Tongue (tissue), 1 donor: ENCODE measurements at regions not wholly inside any gene's neighbourhood (a gene's known extent, or its start where the extent isn't known, plus 50 kb on each side); places are given as distances from the start of the nearest gene placed in this dataset.
"Not testable (repeated sequence)": the region's sequence is repeated elsewhere in the genome, so short reads cannot be mapped to it uniquely, and the experiment has no call there.

Experiments used
- DNase-seq: peaks from one replicate; pipeline ENCODE4 v3.0.0-alpha.2; 2015

DNA sequence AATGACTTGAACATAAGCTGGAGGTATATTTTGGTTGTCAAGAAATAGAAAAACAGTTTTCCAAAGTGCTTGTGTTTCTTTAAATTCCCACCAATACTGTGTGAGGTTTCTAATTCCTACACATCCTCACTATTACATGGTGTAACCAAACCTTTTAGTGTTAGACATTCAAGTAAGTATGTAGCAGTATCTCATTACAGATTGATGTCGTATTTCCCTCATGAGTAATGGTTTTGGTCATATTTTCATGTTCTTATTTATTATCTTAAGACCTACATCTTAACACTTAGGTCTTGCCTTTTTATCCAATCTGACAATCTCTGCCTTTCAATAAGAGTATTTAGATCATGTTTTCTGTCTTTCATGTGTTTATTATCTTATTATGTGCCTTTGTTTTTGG lies 253.7 kb upstream of the ANXA10 start:
- no peak for DNase-seq

DNA sequence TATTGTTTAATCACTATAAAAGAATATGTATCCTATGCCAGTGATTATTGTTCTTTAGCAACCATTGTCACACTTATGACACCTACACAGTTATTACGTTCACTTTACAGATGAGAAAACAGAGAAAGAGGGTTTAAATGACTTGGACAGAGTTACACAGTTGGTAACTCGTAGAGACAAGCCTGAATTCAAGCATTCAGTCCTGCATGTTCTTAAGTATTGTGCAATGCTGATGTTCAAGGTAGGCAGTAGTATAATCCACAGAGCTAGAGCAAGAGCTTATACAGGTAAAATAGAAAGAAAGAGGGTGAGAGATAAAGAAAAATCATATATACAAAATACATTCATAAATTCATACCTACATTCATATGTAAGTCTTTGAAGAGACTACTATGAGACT lies 249.8 kb upstream of the ANXA10 start:
- DNase-seq, result no peak

DNA sequence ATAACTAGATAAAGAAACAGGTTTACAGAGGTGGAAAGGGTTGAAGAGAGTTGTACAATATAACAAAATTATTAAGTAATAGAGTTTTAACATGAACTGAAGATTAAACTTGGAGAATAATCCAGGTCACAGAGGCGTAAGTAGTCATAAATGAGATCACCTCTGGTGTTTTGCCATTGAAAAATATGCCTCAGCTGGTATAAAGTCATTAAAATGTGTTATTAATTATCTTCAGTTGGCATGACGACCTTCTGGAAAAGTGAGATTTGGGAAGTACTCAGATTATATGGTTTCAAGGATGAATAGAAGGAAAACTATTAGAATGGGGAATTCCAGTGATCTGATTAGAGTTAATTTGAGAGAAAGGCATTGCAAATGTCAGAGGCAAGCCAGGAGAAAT lies 237.5 kb upstream of the ANXA10 start:
- no peak for DNase-seq

DNA sequence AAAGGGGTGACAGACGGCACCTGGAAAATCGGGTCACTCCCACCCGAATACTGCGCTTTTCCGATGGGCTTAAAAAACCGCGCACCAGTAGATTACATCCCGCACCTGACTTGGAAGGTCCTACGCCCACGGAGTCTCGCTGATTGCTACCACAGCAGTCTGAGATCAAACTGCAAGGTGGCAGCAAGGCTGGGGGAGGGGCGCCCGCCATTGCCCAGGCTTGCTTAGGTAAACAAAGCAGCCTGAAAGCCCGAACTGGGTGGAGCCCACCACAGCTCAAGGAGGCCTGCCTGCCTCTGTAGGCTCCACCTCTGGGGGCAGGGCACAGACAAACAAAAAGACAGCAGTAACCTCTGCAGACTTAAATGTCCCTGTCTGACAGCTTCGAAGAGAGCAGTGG lies 234.2 kb upstream of the ANXA10 start:
- DNase-seq, result not testable (repeated sequence)

DNA sequence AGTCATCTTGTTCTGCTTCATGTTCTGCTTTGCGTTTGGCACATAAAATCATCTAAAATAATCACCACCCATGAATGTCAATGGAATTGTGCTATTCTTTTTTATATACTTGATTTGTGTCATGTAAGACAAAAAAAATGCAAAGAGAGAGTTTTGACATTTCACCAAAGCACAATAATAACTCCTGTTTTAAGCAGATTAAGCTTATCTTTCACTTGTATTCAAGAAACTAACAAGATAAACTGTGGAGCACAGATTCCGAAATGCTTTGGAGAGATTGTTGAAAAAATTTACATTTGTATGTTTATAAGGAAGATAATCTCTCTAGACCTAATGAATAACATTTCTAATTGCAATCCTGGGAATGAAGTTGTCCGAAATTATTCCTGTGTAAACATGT lies 225.1 kb upstream of the ANXA10 start:
- DNase-seq, result no peak

DNA sequence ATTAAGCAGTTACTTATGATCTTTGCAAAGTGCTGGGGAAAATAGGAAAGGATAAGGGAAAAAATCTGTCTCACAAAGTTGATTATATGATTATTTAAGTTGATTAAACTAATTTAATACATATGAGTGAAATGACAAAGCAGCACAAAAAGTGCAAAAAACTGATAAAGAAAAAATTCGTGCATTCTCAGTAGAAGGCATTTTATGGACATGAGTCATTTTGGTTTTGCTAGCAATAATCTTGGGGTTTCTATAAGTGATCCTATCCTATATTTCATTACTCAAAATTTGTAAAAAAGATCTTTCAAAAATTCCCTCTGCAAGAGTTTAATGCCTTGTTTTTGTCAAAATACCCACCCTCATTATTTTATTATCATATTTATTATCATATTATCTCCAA lies 224.2 kb upstream of the ANXA10 start:
- DNase-seq, result no peak

DNA sequence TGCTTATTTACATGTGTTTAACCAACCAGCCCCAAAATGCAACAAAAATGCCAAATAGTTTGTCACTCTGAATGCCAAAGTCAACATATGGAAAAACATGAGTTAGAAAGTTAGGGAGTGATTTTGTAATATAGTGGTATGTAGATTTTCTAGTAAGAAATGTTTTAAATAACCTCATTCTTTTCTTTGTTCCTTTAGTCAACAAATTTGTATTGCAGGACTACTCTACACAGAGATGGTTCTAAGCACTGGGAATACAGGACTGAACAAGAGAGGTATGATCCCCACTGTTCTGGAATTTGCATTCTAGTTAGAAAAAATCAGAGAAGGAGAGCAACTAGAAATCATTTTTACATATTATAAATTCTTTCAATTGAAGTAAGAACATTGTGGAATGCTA lies 218.8 kb upstream of the ANXA10 start:
- DNase-seq, result no peak

DNA sequence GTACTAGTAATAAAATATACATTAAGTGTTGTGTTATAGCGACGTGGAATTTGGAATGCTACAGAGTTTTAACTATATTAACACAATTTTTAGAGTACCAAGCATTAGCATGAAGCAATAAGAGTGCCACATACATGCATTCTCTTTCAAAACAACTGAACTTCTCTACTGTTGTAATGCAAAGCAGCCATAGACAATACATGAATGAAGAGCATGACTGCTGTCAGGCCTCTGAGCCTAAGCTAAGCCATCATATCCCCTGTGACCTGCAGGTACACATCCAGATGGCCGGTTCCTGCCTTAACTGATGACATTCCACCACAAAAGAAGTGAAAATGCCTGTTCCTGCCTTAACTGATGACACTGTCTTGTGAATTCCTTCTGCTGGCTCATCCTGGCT lies 216.2 kb upstream of the ANXA10 start:
- DNase-seq, result not testable (repeated sequence)

DNA sequence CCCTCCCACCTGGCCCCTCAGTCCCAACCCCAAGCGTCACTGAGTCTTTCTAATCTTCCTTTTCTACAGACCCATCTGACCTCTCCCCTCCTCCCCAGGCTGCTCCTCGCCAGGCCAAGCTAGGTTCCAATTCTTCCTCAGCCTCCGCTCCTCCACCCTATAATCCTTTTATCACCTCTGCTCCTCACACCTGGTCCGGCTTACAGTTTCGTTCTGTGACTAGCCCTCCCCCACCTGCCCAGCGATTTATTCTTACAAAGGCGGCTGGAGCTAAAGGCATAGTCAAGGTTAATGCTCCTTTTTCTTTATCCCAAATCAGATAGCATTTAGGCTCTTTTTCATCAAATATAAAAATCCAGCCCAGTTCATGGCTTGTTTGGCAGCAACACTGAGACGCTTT lies 214.5 kb upstream of the ANXA10 start:
- DNase-seq, result not testable (repeated sequence)

DNA sequence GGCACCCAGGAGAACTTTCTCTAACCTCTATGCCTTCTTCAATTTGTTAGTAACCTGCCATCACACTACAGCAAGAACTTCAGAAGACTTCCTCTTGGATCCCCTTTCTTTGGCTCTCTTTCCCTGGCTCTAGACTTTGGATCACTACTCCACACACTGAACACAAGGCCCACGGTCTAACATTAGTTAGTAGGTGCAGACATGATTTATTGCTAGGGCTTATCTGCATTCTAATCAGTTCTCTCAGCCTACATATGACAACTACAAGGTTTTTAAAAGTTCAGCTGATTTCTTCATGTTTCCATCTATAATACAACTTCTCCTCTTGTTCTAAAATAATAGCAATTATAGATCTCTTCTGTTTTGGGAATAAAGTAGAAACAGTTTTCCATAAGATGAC lies 209.1 kb upstream of the ANXA10 start:
- no peak for DNase-seq

DNA sequence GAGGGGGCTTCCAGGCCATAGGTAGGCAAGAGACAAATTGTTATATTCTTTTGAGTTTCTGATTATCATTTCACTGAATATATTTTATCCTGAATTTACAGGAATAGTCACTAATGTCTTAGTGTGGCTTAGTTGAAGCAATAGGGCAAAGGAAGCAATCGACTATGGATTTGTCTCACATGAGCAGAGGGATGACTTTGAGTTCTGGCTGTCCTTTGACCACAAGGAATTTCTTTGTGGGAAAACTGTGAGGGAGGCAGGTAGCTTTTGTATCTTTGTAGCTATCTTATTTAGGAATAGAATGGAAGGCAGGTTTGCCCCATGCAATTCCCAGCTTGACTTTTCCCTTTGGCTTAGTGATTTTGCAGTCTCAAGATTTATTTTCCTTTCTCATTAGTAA lies 207.3 kb upstream of the ANXA10 start:
- DNase-seq, result no peak

DNA sequence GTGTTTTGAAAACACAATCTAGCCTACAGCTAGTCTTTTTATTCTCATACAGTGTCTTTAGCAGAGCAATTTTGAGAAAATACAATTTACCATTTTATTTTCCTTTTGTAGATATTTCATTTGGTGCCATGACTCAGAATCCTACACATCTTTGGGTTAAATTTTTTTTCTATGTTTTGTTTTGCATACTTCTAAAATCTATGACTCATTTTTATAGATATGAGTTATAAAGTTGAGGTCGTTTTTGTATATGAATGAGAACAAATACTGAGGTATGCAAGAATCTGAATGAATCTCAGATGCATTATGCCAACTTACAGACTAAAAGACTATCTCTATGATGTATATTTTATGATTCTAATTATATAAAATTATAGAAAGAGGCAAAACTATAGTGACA lies 206.5 kb upstream of the ANXA10 start:
- no peak for DNase-seq

DNA sequence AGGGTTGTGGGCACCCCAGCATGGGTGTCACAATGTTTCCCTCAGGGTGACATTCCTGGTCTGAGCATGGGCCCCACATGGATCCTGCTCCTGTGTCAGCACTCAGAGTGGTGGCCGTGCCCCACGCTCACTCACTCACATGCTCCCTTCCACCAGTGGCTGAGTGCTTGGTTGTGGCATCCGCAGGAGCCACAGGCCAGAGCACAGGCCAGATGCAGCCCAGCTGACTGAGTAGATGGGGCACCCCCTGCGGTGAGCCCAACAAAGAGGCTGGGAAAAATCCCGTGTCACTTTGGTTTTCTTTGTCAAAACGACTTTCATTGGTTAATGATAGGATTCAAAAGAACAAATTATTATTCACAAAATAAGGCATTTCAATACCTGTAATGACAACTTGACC lies 204.6 kb upstream of the ANXA10 start:
- no peak for DNase-seq

DNA sequence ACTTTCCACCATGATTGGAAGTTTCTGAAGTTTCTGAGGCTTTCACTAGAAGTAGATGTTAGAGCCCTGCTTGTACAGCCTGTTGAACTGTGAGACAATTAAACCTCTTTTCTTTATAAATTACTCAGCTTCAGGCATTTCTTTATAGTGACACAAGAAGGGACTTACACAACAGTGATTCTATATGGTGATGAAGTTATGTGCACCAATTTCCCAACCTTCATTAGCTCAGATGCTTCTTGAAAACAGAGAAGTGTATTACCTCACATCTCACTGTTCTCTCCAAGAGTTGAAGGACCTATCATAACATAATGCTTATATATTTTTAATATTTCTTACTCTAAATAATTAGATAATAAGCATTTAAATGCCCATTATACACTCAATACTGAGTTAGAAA lies 202.1 kb upstream of the ANXA10 start:
- no peak for DNase-seq

DNA sequence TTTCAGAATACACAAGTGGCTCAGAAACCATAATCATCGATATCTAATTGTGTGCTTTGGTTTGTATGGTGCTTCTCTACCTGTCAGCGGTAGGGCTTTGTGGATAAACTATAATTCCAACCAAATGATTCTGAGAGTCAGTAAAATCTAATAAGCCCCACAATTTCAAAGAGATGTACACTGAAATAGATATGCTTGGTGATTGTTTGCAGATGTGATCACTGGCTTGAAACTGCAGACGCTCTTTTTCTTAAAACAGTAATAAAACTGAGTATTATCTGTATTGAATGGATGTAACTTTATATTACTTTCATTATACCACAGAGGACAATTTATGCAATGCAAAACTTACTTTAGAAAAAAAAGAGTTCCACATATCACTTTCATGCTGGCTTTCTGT lies 198.8 kb upstream of the ANXA10 start:
- no peak for DNase-seq

DNA sequence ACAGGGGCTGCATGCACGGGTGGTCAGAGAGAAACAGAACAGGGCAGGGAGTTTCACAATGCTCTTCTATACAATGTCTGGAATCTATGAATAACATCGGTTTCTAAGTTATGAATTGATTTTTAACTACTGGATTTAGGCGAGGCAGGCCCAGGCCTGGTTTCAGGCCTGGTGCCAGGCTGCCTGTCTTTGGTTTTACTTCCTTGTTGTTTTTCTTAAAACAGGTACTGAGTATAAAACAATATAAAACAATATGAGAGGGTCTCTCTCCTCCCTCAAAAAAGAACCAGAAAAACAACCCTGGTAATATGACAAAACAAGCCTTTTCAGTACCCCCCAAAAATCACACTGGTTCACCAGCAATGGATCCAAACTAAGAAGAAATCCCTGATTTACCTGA lies 196.1 kb upstream of the ANXA10 start:
- DNase-seq, result not testable (repeated sequence)

DNA sequence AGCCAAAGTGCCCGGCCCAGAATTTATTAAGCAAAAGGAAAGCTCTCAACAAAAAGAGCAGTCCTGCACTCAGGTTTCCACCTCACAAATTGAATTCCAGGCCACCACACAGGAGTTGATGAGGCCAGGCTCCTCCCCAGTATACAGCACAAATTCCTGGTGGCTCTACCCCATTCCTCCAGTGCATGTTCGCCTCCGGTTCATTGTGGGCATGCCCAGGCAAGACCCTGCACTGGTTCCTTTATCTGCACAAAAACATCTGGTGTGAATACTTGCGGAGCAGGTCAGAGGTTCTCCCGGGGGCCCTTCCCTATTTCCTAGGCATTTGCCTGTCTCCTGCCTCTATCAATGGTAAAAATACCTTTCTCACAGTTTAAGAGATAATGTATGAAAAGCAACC lies 195.2 kb upstream of the ANXA10 start:
- DNase-seq, result no peak

DNA sequence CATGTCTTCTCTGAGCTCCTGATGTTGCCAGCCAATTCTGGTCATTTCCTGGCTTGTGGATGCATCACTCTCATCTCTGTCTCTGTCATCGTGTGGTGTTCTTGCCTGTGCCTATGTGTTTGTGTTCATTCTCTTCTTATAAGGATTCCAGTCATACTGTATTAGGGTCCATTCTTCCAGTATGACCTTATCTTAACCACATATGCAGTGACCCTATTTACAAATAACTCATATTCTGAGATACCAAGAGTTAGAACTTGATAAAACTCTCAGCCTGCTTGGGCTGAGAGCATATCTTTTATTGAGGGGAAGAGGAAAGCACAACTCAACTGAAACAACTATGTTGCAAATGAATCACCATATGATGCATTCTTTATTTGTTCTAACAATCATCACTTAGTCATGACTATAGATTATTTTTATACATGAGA lies 189.0 kb upstream of the ANXA10 start:
- no peak for DNase-seq

DNA sequence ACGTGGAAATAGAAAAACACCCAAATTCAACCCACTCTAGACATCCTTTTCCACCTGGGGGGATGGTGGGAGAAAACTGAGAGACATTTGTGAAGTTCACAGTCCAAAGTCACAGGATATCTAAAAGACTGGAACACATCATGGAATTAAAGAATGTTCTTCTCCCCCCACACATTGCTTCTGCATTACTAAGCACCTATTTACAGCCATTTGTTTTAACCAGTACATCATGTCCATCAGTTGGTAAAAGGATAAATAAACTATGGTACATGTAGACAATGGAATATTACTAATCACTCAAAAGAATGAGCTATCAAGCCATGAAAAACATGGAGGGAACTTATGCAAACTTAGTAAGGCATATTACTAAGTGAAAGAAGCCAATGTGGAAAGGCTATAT lies 185.5 kb upstream of the ANXA10 start:
- no peak for DNase-seq

DNA sequence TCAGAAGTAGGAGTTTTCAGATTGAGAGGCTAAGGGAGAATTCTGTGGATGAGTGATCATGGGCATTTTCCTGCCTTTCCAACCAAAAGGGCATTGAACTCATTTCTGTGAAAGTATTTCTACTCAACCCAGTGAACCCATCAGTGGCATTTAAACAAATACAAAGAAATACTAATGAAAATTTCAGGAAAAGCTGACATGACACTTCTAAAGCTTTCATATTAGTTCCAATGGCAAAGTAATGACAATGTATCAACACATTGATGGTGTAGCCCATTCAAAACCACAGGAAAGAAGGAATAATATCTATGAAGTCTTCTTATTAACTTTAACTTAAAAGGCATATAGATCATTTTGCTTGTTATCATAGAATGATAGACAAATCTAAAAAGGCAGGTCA lies 183.5 kb upstream of the ANXA10 start:
- DNase-seq, result no peak

DNA sequence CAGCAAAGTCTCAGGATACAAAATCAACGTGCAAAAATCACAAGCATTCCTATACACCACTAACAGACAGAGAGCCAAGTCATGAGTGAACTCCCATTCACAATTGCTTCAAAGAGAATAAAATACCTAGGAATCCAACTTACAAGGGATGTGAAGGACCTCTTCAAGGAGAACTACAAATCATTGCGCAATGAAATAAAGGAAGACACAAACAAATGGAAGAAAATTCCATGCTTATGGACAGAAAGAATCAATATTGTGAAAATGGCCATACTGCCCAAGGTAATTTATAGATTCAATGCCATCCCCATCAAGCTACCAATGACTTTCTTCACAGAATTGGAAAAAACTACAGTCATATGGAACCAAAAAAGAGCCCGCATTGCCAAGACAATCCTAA lies 179.8 kb upstream of the ANXA10 start:
- DNase-seq, result not testable (repeated sequence)

DNA sequence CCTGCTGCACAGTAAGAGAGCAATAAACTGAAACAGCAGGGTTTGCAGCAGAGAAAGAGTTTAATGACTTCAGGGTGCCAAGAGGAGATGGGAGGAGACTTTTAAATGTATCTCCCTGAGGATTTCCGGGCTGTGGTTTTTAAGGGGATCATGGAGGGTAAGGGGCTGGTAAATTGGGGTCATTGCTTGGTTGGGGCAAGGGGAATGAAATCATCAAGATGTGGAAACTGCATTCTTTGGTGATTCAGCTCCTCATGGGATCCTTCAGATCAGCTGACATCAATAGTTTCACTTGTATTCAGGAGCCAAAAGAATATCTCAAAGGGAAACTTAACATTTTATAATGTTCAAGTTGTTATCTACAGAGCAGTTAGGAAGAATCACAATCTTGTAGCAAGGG lies 174.3 kb upstream of the ANXA10 start:
- no peak for DNase-seq

DNA sequence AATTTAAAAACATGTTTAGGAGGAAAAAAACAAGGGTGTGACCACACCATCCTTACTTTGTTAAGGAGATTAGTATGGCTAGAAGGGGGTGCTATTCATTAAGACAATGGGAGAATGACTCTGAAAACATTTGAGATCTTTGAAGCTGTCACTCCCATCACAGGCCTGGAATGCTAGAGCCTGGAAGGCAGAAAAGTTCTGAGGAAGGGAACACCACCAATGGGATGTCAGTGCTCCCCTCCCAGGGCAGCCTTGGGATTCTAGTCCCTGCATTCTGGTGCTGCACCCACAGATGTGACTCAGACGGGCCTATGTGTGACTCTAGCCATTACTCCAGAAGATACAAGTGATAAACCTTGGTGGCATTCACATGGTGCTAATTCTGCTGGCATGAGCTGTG lies 162.2 kb upstream of the ANXA10 start:
- no peak for DNase-seq

DNA sequence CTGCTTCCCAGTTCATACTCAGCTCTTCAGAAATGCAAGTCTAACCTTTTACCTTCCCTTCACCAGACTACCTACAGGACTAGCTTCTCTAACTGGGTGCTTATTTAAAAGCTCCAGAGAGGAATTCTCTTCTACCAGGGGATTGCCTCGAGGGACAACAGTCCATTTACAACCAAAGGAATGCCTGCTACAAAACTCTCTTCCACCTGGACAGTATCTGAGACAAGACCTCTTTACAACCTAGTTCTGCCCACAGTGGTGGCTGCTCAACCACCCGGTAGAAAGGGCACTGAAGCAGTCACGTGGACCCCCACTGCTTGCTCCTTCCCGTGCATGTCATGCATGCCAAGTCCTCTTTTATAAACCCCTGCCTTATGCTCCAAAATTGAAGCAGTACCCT lies 158.1 kb upstream of the ANXA10 start:
- DNase-seq, result no peak

DNA sequence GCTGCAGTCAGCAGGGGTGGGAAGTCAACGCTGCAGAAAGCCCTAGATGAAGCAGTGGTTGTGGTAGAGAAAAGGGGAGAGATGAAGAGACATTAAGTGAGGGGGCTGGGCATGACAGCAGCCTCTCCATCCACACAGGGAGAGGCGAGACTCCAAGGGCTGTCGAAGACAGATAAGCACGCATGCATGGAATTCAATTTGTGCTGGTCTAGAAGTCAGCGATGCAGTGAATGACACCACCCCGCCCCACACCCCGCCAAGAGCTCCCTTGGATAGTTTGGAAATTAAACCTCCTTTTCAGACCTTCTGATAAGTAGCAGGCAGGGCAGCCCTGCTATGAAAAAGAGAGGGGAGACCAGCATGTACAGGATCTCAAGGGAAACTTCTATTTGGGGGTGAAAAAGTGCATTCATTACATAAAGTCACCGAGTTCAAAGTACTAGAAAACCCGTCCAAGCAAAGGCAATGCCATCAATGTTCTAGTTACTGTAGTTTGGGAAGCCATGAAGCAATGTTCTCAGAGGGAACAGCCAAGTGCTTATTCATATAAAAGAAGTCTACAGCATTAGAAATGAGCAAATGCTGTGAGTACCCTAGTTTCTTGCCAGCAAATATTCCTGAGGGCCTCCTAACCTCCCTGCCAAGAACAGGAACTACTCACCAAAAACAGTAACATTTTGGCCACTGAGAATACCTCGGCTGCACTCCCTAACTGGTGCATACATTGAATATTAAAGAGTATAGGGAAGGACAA lies 152.3 kb upstream of the ANXA10 start:
- DNase-seq, result peak; percentile 1
